ENCODE measurements at regions not wholly inside any gene's neighbourhood (a gene's known extent, or its start where the extent isn't known, plus 50 kb on each side); places are given as distances from the start of the nearest gene placed in this dataset.

GRCh38 chr3:186411994-186412393 is 50.0 kb upstream of the DGKG start:
- Histone ChIP-seq H3K4me3 (no peak overlapping the region), H3K9me3 (ENCODE audit: low read depth, low read length) (no peaks in the 10 kb centered on the region), H3K36me3 (ENCODE audit: insufficient read depth, low read length) (no peaks in the 10 kb centered on the region), H3K9ac (ENCODE audit: insufficient read length) (no peak overlapping the region), H3K27ac (no peak overlapping the region)
- DNase-seq (ENCODE audit: low read depth, low spot score), result no peak
- no peak for TF ChIP-seq EZH2 (IDR thresholded peaks at IDR 0.05)
- TF ChIP-seq POLR2AphosphoS5 (IDR thresholded peaks at IDR 0.05; ENCODE audit: borderline replicate concordance, low read depth, low read length), result no peak
- no peak for TF ChIP-seq FOXP2 (optimal IDR thresholded peaks at IDR 0.05; ENCODE audit: control extremely low read depth, extremely low read length, insufficient read depth)

All from SK-N-MC (cell line).